Lung (tissue), 11 donors: ENCODE measurements at regions not wholly inside any gene's neighbourhood (a gene's known extent, or its start where the extent isn't known, plus 50 kb on each side); places are given as distances from the start of the nearest gene placed in this dataset.
"Not testable (repeated sequence)": the region's sequence is repeated elsewhere in the genome, so short reads cannot be mapped to it uniquely, and the experiment has no call there.

Source experiments
- ATAC-seq: fragments of 200-7000 bp; cut with Tn5 transposase; one replicate; pipeline ENCODE4 v1.9.1; 2020; ENCODE audit warnings: moderate number of reproducible peaks; ENCODE audit not compliant: insufficient read depth, low FRiP score
- DNase-seq, 3 donors: peaks; one replicate each; pipeline ENCODE4 v3.0.0-alpha.2; 2013 to 2017
- H3K27ac ChIP-seq, 2 donors: one replicate each; pipeline ENCODE4 v1.5.1; 2013; ENCODE audit warnings: mild to moderate bottlenecking in 2 of 2, moderate library complexity in 2 of 2, control low read depth in 1 of 2, inconsistent platforms in 1 of 2, low read depth in 1 of 2, low read length in 1 of 2
- H3K27me3 ChIP-seq, 3 donors: one replicate each; pipeline ENCODE4 v1.5.1; 2013; ENCODE audit warnings: low read length in 2 of 3; ENCODE audit not compliant: control insufficient read depth in 3 of 3, insufficient read depth in 3 of 3
- H3K36me3 ChIP-seq, 4 donors: one replicate each; pipeline ENCODE4 v1.5.1; 2013; ENCODE audit warnings: low read length in 4 of 4, mild to moderate bottlenecking in 1 of 4, moderate library complexity in 1 of 4; ENCODE audit not compliant: control insufficient read depth in 4 of 4, insufficient read depth in 4 of 4
- H3K4me1 ChIP-seq, 5 donors: one replicate each; pipeline ENCODE4 v1.5.1; 2013; ENCODE audit warnings: low read length in 5 of 5, mild to moderate bottlenecking in 2 of 5, moderate library complexity in 1 of 5; ENCODE audit not compliant: control insufficient read depth in 5 of 5, insufficient read depth in 5 of 5
- H3K4me3 ChIP-seq: one replicate; pipeline ENCODE4 v1.5.1; 2013; ENCODE audit warnings: mild to moderate bottlenecking, control low read depth, moderate library complexity
- H3K9ac ChIP-seq, 2 donors: one replicate each; pipeline ENCODE4 v1.5.1; 2013; ENCODE audit warnings: low read length in 2 of 2, control low read depth in 1 of 2; ENCODE audit not compliant: insufficient read depth in 1 of 2
- H3K9me3 ChIP-seq, 4 donors: one replicate each; pipeline ENCODE4 v1.5.1; 2013; ENCODE audit warnings: low read length in 3 of 4, mild to moderate bottlenecking in 1 of 4, moderate library complexity in 1 of 4; ENCODE audit not compliant: control insufficient read depth in 4 of 4, insufficient read depth in 3 of 4
- WGBS, 2 donors: extraction: QIAGEN DNeasy Blood & Tissue Kit; methylation state at CpG; one replicate each; pipeline ENCODE4 v1.1.7; 2013; 5-methylcytosine and 5-hydroxymethylcytosine counted together
- TF ChIP-seq, protein P1 (sequence below): IDR thresholded peaks from 2 replicates; pipeline ENCODE4 v1.5.1; 2012; ENCODE audit warnings: mild to moderate bottlenecking; ENCODE audit errors: control extremely low read depth, extremely low read depth
- donor health status: control.
- donor health status: control.
- donor health status: Bipolar disorder and iron deficiency.
- donor health status: healthy.
- donor health status: DM: yes; HTN: yes; CAD: no.

DNA sequence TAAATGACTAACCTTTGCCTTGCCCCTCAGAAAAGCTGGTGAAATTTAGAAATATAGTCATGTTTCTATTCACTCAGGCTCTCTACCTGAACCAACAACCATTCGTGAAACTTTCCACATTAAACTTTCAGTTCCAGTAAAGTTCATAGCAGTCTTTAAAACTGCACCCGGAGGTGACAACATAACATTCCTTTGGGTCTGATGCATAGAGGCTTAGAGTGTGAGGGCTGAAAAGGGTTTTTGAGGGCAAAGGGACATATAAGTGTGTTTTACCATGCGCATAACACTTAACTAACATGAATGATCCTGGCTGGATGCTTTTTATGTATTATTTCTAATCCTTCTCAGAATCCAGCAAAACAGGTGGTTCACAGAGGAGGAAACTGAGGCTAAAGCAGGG is 471.7 kb upstream of the MCTP2 start:
- Histone ChIP-seq H3K27me3 (no peaks in the 10 kb centered on the region), H3K4me1 (peaks cover 0 to 2% (median 0%) of the 10 kb centered on the region in 5 donors), H3K36me3 (no peaks in the 10 kb centered on the region), H3K27ac (no peak overlapping the region), H3K4me3 (no peak overlapping the region), H3K9me3 (peaks cover 0 to 4% (median 0%) of the 10 kb centered on the region in 4 donors), H3K9ac (no peak overlapping the region)
- ATAC-seq (no peak), DNase-seq (peak in 1 of 3 donors; percentile 22)
- 68 to 78% methylated on average over 3 of the region's 3 CpGs for WGBS, 2 donors
- TF ChIP-seq, protein P1, sequence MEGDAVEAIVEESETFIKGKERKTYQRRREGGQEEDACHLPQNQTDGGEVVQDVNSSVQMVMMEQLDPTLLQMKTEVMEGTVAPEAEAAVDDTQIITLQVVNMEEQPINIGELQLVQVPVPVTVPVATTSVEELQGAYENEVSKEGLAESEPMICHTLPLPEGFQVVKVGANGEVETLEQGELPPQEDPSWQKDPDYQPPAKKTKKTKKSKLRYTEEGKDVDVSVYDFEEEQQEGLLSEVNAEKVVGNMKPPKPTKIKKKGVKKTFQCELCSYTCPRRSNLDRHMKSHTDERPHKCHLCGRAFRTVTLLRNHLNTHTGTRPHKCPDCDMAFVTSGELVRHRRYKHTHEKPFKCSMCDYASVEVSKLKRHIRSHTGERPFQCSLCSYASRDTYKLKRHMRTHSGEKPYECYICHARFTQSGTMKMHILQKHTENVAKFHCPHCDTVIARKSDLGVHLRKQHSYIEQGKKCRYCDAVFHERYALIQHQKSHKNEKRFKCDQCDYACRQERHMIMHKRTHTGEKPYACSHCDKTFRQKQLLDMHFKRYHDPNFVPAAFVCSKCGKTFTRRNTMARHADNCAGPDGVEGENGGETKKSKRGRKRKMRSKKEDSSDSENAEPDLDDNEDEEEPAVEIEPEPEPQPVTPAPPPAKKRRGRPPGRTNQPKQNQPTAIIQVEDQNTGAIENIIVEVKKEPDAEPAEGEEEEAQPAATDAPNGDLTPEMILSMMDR, result no peak

DNA sequence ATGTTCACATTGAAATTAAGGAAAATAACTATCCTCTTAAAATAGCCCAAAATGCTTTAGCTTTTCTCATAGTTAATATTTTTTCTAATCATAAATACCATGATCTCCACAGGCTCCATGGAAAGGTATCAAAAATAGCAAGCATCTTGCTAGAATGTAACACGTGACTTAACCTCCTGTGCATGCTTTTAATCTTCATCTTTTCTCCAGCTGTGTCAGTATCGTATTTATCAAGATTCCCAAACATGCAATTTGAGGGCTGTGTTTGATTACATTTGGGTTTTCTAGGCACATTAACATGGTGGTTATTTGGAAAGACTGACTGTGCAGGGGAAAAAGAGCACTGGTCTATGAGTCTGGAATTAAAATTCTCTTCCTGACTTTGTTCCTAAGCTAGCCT is 472.5 kb upstream of the MCTP2 start:
- TF ChIP-seq, protein P1, result no peak
- Histone ChIP-seq H3K9ac (no peak overlapping the region), H3K27ac (no peak overlapping the region), H3K27me3 (no peaks in the 10 kb centered on the region), H3K9me3 (peaks cover 0 to 4% (median 0%) of the 10 kb centered on the region in 4 donors), H3K36me3 (no peaks in the 10 kb centered on the region), H3K4me1 (peaks cover 0 to 2% (median 0%) of the 10 kb centered on the region in 5 donors), H3K4me3 (no peak overlapping the region)
- no peak for DNase-seq
- ATAC-seq, result no peak
- 77 to 78% methylated on average over 2 of the region's 2 CpGs for WGBS, 2 donors

DNA sequence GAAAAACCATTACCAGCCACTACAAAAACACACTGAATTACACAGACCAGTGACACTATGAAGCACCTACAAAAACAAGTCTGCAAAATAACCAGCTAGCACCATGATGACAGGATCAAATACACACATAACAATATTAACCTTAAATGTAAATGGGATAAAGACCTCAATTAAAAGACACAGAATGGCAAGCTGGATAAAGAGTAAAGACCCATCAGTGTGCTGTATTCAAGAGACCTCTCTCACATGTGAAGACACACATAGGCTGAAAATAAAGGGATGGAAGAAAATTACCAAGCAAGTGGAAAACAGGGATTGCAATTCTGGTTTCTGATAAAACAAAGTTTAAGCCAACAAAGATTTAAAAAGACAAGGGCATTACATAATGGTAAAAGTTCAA is 482.7 kb upstream of the MCTP2 start:
- H3K4me1 ChIP-seq, result no peaks in the 10 kb centered on the region
- ATAC-seq (no peak), DNase-seq (no peak)
- H3K9ac ChIP-seq, result no peak overlapping the region
- no peaks in the 10 kb centered on the region for H3K36me3 ChIP-seq
- no peak overlapping the region for H3K4me3 ChIP-seq
- TF ChIP-seq, protein P1, result no peak
- H3K27ac ChIP-seq, result no peak overlapping the region
- H3K9me3 ChIP-seq, result peaks cover 0 to 11% (median 2%) of the 10 kb centered on the region in 4 donors
- H3K27me3 ChIP-seq, result no peaks in the 10 kb centered on the region

DNA sequence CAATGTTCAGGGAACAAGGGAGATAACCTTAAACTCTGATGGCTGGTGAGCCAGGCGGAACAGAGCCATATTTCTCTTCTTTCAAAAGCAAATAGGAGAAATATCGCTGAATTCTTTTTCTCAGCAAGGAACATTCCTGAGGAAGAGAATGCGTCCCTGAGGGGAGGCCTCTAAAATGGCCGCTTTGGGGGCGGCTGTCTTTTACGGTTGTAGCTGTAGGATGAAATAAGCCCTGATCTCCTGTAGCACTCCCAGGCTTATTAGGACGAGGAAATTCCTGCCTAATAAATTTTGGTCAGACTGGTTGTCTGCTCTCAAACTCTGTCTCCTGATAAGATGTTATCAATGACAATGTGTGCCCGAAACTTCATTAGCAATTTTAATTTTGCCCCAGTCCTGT is 496.4 kb upstream of the MCTP2 start:
- WGBS, 2 donors, result 94 to 96% methylated on average over 8 of the region's 8 CpGs
- H3K9me3 ChIP-seq, H3K4me1 ChIP-seq, H3K36me3 ChIP-seq, H3K27me3 ChIP-seq, H3K4me3 ChIP-seq, ATAC-seq, H3K27ac ChIP-seq, H3K9ac ChIP-seq, DNase-seq: not testable (repeated sequence)
